NCI-H69 (cell line): ENCODE measurements at regions not wholly inside any gene's neighbourhood (a gene's known extent, or its start where the extent isn't known, plus 50 kb on each side); places are given as distances from the start of the nearest gene placed in this dataset.

ENCODE experiments used
- DNase-seq: peaks from one replicate; lab custom pipeline; 2025; lab: John Stamatoyannopoulos, UW

DNA sequence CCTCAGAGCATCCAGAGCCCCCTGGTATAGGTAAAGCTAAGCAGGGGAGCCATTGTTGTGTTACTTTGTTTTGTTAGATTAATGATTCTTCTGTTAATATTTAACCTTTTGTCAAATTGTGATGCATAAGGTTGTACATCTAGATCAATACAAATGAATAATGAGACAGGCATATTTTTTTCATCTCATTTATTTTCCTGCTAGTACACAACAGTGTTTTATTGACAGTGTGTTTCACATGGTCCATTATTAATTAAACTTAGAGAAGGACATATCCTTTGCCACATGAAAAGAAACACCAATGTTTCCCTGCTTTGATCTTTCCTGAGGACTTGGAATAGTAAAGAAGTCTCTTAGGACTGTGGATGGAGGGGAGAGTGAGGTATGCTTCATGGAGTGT lies 543.6 kb upstream of the CFAP20DC start:
- DNase-seq = no peak

DNA sequence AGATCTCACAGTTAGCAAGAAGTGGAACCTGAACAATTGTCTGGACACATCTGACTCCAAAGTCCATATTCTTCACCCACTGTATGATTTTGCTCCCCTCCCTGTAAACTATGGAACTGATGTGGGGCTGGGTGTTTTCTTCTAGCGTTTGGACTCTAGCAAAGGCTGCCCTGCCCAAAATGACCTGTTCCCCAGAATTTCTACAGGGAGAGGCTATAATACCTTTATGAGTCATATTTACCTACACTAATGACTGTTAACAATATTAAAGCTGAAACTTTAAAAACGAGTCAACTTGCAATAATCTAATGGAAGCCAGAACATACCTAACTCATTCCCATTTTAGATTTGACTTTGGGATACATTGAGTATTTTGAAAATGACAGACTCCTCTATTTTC lies 531.2 kb upstream of the CFAP20DC start:
- no peak for DNase-seq

DNA sequence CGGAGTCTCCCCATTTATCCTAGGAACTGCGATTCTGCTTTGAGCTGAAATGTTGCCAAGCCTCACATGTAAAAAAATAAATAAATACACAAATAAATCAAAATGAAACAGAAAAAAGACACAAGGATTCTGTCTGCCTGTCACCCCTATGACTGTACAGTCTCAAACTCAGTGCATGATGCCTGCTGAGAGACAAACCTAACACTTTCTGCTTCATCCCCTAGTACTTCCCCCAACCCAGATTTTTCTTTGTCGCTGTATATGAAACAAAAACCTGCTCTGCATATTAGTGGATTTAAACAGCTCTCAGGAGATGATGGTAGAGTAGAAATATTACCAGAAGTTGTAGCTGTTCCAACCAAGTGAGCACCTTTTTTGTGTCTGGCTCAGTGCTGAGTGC lies 530.7 kb upstream of the CFAP20DC start:
- DNase-seq = no peak

DNA sequence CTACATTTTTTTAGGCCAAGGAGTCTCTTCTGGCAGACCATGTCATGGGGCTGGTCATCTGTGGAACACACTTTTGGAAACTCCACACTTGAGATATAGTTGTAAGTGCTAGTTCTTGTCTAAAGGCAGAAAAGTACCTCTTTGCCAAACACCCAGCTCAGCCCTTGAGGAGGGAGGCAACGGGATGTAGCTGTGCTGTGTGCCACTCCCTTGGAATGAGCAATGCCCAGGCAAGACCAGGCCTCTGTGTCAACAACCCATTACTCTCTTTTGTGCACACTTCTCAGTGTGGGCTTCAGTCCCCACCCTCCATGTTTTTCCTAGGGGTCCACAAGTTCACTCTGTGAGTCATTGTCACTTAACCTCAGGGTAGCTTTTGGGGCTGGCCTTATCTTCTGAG lies 528.3 kb upstream of the CFAP20DC start:
- DNase-seq = no peak

DNA sequence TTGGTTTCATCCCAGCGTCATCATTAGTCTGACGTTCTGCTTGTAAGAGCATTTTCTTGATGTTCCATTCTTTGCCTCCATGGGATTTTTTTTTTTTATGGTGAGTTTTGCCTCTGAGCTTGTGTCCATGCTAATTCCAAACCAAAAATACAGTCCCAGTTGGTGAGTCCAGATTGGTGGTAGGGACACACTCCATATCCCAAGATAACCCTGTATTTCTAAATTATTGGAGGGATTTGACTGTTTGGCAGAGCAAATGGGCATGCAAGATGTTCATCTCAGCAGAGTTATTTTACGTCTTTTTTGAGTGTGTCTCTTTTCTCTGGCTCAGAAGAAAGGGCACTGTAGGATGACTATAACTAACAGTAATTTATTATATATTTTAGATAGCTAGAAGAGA lies 526.8 kb upstream of the CFAP20DC start:
- no peak for DNase-seq

DNA sequence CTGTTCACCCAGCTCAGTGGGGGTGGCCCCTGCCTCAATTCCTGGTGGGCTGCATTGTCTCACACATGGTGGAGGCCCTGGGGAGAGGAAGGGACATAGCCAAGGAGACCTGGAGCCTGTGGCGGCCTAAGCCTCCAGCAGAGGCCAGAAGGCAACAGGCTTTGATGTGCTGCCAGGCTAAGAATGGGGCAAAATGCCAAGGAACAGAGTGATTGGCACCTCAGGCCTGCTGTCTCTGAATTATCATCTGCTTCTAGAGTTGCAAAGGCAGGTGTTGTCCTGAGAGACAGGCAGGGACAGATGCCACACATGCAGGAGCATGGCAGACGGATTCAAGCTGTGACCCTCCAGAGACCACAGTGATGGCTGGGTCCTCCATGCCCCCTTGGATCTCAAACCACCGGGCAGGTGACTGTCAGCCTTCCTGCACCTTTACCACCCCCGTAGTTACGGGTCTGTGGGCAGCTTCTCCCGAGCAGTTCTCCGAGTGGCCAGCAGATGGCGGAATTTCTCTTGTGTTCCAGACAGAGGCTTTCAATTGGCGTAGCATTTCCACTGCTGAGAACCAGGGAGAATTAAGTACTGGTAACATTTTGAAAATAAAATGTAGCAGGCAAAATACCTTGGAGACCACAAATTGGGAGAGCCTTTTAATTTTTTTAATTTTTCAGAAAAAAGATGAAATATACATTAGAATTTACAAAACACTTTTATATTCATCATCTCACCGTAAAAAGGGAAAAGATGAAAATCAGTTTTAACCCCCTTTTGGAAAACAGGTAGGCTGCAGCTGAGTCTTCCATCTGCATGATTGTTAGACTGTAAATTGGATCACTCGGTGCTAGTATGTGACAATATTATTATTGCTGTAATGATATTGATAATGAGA lies 525.5 kb upstream of the CFAP20DC start:
- DNase-seq = peak; percentile 94

DNA sequence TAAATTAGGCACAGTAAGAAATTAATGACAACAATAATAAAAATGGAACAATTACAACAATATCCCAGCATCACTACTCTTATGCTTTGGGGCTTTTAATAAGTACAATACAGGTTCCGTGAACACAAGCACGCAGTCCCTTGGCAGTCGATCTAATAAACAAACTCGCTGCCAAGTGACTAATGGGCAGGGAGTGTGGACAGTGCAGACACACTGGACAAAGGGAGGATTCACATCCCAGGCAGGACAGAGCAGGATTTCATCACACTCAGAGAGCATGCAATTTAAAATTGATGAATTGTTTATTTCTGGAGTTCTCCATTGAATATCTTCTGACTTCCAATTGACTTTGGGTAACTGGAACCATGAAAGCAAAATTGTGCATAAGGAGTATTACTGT lies 524.1 kb upstream of the CFAP20DC start:
- no peak for DNase-seq

DNA sequence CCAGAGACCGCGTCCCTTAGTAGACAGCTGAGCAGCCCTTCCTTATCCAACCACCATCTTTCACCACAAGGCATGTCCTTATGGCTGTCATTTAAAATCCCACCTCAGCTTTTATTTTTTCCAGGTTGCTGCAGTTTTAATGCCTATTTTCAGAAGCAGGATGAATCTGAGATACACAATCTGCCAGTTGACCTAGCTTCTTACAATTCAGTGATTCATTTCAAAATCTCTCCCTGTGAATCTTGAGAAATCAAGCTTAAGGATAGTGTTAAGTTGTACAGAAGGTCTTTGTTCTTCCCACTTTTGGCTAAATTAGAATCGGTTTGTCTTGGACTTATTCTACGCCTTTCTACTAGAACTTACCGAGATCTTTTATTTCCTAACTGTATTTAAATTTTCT lies 522.3 kb upstream of the CFAP20DC start:
- no peak for DNase-seq

DNA sequence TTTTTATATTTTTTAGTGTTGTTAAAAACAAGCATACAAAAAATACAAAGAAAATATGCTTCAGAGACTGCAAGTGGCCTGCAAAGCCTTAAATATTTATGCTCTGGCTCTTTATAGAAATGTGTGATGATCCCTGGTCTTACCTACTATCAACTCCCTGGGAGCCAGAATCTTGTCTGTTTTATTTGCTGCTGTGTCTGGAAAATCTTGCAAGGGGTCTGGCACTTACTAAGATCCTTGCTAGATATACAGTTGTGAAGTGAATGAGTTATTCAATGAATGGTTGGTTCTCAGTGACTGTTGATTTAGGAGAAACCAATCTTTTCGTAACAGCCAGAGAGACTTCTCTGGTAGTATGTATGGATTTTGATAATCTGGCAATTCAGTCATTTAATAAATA lies 521.0 kb upstream of the CFAP20DC start:
- DNase-seq = no peak

DNA sequence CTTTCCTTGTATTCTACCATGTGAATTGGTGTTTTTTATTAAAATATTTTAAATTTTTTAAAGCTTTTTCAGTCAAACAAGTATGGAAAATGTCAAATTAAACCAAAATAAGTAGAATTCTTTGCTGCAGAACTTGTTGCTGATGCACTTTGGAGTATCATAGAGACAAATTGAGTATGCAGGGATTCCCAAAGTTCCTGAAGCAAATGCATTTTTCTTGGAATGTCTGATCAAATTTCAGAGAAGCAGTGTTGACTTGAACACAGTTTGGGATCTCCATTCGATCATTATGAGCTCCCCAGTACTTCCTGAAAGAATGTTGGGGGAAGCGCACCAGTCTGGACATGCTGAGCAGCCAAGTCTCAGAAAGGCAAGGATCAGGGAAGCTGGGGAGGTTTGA lies 517.8 kb upstream of the CFAP20DC start:
- no peak for DNase-seq

DNA sequence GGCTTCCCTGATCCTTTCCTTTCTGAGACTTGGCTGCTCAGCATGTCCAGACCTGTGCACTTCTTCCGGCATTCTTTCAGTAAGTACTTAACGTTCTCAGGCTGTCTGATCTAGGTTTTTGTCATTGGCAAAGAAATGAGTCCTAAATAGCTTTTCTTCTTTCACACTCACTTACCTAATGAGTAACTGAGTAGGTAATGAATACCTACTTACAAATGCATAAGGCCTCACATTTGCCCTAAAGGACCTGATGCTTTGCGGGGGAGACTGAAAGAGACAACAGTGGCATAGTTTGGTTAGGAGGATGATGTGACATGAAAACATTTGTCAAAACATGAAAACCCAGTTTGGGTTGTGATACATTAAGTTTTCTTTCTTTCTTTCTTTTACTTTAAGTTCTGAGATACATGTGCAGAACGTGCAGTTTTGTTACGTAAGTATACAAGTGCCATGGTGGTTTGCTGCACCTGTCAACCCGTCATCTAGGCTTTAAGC lies 516.7 kb upstream of the CFAP20DC start:
- DNase-seq = no peak

DNA sequence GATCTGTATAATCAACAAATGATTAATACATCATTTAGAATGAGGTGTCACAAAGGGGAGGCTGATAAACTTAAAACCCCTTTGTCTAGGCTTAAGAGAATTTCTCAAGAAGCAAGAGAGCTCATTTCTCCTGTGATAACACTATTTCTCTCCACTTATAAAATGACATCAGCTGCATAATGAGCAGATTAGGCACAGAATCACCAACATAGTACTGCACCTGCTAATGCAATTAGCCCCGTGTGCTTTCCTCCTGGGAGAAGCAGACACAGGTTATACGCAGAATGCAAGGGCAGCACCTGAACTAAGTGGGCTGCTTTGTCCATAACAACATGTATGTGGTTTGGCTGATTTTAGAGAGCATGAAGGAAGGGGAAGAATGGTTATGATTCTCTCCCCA lies 515.3 kb upstream of the CFAP20DC start:
- peak; percentile 63 for DNase-seq

DNA sequence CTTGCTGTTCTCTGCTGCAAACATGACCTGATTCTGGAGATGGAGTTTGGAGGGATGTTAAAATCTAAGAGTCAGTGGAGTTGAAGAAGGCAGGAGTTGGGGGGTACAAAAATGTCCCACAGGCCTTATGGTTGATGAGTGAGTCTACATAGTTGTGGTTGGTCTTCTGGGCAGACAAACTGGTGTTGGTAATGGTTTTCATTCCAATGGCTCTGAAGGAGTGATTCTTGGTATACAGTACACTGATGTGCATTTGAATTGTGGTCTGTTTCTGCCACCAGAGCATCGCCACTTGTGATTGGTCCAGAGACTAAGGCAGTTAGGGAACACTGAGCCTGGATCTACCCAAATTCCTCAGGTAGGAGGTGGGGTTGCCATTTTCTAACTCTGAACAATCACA lies 514.1 kb upstream of the CFAP20DC start:
- no peak for DNase-seq

DNA sequence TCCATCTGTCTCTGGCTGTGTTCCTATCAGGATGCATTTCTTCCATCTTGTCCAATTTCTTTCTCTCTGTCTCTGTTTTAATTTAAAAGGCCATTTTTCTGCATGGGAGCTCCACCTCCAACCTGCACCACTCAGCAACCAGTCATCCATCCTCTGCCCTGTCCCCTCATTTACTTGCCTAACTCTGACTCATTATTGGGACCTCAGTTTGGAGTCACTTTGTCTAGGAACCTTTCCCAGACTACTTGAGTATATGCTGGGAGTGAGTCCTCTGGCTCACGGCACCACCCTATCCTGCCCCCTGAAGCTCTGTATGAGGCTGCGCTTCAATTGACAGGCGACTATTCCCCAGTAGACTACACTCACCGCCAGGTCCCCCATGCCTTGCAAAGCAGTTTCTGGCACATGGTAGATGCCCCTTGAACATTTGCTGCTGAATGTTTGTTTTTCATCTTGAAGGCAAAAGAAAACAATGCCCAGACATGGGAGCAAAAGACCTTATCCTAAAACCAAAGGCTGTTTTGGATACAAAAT lies 513.3 kb upstream of the CFAP20DC start:
- DNase-seq = no peak

DNA sequence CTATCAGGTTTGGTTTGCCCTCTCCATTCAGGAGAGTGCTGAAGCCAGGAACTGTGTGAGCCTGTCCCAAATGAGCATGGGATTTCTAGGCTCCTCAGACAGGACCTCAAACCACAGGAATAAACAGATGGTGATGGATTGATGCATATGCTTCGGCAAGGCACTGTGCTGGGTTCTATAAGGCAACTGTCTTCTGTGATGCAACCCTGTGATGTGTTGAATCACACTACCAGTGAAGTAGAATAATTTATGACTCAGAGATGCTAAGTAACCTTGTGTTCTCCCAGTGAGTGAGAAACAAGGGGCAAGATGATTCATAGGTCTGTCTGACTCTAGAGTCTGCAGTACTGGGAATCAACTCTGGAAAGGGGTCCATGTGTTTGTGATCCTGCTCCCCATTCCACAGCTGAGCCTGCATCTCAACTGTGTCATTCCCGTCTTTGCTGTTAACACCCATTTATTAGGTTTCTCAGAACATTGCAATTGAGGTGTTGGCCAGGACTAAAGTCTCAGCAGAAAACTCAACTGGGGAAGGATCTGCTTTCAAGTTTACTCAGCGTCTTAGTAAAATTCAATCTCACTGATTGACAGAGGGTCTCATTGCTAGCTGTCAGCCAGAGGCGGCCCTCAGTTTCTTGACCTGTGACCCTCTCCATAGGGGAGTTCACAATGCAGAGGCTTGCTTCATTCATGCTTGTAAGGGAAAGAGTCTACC lies 510.1 kb upstream of the CFAP20DC start:
- peak; percentile 42 for DNase-seq

DNA sequence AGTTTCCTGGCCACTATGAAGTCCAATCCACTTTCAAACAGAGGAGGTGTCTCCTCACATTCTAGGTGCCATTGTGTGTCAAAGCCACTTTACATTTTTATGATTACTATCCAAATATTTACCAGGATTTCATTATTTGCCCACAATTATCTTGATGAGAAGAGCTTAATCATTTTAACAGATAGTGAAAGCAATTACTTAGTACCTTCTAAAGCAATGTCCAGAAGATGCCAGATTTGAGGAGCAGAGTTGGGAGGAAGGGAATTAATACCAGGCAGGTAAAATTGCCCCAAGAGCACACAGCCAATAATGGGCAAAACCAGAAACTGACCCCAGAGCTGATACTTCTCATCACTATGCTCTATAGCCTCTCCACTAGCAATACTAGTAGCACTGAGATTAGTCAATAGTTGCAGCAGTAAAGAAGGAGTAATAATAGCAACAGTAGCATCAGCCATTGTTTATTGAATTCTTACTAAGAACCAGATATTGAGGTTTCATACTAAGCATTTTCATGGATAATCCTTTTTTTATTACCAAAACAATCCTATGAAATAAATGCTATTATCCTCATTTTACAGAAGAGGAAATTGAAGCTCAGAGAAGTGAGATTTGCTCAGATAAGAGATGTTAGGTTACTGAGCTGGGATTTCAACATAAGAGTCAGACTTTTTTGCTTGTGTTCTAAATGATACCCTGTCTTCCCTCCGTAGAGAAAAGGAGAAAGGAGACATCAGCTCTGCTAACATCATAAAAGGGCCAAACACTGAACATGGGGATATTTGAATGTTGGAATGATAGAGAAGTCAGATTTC lies 509.3 kb upstream of the CFAP20DC start:
- peak; percentile 74 for DNase-seq

DNA sequence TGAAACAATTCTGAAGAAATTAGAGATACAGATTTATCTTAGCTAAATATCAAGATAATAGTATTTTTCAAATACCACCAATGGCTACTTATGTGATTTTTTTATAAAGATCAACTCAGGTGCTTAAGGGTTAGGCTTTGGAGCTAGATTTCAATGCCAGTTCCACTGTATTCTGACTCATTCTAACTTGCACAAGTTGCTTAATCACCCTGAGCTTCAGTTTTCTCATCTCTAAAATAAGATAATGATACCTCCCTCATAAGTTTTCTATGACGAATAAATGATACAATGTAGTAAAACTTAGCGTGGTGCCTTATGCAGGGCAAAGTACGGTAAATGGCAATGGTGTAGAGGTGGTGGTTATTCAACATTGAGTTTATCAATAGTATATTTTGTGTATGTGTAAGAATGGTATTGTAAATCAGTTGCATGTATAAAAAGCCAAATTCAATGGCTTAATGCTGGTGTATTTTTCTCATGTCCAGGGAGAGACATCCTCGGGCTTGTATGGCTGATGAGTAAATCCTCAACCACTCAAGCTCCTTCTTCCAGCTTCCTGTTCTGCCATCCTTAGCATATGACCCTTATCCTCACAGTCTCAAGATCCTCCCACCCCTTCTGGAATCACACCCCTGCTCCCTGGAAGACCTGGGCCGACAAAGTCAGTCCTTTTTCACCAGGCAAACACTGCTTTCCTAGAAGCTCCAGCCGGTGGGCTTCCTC lies 505.9 kb upstream of the CFAP20DC start:
- DNase-seq = no peak

DNA sequence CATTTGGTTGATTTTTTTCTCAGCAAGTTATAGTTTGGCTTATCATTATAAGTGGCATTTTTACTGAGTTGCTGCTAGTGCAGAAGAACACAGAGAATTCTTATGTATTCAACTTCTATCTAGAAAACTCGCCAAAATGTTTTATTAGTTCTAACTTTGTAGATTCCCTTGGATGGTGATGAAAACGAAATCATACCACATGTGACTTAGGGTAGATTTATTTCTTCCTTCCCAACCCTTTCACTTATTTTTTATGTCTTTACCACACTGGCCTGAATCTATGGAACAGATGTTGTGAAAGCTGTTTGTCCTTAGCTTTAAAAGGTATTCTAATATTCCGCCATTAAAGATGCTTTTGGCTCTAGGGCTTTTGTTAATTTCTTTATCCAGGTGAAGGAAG lies 503.3 kb upstream of the CFAP20DC start:
- no peak for DNase-seq

DNA sequence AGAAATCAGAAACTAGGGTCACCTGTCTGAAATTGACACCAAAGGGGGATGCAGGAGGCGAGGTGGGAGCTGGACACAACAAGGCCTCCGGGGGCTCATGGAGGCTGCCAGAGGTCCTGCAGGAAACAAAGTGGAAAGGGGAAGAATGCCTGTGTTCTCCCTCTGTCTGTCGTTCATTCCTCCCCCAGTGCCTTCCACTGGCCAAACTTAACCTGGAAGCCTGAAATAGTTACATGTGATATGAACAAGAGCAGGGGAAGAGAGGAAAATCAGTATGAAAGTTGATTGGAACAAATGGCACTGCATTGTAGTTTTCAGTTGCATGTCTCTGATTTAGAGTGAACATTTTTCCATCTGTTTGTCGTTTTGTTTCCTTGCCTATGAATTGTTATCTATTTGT lies 502.0 kb upstream of the CFAP20DC start:
- no peak for DNase-seq

DNA sequence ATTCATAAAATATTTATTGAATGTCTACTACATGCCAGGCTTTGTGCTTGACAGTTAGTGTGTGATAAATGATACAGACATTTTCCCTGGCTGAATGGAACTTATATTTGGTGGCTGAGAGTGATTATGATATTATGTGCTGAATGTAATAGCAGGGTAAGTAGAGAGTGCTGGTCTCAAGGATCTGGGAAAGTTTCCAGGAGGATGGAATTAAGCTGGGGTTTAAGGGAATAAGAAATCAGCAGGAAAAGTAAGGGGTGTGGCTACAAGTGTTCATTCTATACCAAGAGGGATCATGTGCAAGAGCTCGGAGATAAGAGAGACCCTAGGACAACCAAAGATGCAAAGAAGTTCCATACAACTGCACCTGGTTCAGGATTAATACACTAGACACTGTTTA lies 500.1 kb upstream of the CFAP20DC start:
- DNase-seq = peak; percentile 37

DNA sequence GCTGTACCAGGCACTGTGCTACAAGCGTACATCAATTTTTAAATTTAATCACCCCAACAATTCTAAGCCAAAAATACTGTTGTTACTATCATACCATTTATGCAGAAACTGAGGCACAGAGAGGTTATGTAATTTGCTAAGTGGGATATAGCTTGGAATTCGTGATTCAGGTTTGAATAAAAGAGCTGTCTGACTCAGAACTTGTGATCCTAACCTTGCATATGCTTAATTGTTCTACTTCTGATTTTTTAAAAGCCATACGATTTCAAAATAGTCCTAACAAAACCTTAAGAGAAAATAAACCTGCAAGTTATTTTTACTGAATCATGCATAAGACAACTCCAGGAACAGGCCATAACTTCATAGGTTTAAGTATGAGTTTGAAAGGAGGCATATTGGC lies 498.0 kb upstream of the CFAP20DC start:
- no peak for DNase-seq

DNA sequence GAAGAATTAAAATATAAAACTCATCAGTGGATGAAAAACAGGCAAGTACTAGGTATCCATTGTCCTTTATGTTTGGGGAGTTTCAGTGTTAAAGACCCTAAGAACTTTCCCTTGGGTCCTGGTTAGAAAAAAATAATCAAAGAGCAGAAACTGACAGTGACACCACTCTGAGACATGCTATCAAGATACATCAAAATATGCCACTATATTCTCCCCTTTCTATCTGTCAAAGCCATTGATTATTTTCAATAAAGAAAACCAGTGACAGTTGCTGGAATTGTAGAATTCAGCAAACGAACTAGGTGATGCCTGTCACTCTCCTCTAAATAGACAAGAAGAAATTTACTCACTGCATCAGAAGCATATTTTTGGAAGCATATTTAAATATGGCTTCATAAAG lies 496.7 kb upstream of the CFAP20DC start:
- DNase-seq = no peak
